GM10266 (cell line): ENCODE measurements at regions not wholly inside any gene's neighbourhood (a gene's known extent, or its start where the extent isn't known, plus 50 kb on each side); places are given as distances from the start of the nearest gene placed in this dataset.
"Not testable (repeated sequence)": the region's sequence is repeated elsewhere in the genome, so short reads cannot be mapped to it uniquely, and the experiment has no call there.

Experiments
- DNase-seq: peaks from one replicate; pipeline ENCODE4 v3.0.0; 2012; ENCODE audit errors: extremely low spot score
- CTCF ChIP-seq: IDR thresholded peaks from 2 replicates; pipeline ENCODE4 v1.5.1; 2012; ENCODE audit warnings: mild to moderate bottlenecking, low read depth; ENCODE audit not compliant: control insufficient read depth, insufficient read depth; ENCODE audit errors: missing control alignments

GRCh38 chr16:54985156-54985555, 54.5 kb downstream of the IRX5 start:
- no peak for DNase-seq
- TF ChIP-seq CTCF, result no peak

DNA sequence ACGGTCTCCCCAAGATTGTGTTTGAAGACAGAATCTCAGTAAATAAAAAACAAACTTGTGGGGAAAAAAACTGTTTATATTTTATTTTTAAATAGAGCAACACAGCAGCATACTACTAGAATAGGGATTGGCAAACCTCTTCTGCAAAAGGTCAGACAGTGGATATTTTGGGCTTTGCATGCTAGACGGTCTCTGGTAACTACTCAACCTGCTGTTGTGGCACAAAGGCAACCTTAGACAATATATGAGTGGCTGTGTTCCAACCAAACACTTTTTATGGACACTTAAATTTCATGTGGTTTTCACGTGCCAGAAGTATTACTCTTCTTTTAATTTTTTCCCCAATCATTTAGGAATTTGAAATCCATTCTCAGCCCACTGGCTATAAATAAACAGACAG, 55.0 kb downstream of the IRX5 start:
- DNase-seq, result no peak
- no peak for TF ChIP-seq CTCF

GRCh38 chr16:54986409-54986808, 55.7 kb downstream of the IRX5 start:
- no peak for TF ChIP-seq CTCF
- DNase-seq, result no peak

DNA sequence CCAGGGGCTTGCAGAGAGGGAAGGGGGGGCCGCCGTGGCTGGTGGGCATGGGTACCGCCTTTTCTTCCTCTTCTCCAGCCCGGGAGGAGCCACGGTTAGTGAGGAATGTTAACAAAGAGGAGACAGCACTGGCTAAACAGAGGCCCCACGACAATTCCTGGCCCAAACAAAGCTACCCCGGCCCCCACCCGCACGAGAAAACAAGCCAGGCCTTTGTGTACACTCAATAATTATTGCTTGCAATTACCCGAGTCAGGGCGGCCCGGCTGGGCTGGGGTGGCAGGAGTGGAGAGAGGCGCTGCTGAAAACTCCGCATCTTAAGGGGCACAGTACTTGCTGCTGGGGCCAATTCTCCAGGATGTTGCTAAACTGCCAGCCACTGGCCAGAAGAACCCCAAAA, 56.4 kb downstream of the IRX5 start:
- TF ChIP-seq CTCF, result no peak
- DNase-seq, result no peak

DNA sequence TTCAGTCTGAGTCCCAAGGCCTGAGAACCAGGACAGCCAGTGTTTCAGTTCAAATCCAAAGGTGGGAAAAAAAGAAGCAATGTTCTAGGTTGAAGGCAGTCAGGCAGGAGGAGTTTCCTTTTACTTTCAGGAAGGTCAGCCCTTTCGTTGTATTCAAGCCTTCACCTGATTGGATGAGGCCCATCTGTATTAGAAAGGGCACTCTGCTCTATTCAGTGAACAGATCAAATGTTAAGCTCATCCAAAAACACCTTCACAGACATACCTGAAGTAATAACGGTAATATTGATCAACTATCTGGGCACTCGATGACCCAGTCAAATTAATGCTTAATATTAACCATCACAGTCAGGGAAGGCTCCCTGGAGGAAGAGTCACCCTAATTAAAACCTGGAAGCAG, 60.9 kb downstream of the IRX5 start:
- no peak for TF ChIP-seq CTCF
- no peak for DNase-seq

DNA sequence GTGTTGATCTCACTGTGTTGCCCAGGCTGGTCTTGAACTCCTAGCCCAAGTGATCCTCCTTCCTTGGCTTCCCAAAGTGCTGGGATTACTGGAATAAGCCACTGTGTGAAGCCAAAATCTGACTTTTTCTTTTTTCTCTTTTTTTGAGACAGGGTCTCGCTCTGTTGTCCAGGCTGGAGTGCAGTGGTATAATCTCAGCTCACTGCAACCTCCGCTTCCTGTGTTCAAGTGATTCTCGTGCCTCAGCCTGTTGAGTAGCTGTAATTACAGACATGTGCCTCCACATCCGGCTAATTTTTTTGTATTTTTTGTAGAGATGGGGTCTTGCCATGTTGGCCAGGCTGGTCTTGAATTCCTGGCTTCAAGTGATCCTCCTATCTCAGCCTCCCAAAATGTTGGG, 61.3 kb downstream of the IRX5 start:
- not testable (repeated sequence) for DNase-seq

DNA sequence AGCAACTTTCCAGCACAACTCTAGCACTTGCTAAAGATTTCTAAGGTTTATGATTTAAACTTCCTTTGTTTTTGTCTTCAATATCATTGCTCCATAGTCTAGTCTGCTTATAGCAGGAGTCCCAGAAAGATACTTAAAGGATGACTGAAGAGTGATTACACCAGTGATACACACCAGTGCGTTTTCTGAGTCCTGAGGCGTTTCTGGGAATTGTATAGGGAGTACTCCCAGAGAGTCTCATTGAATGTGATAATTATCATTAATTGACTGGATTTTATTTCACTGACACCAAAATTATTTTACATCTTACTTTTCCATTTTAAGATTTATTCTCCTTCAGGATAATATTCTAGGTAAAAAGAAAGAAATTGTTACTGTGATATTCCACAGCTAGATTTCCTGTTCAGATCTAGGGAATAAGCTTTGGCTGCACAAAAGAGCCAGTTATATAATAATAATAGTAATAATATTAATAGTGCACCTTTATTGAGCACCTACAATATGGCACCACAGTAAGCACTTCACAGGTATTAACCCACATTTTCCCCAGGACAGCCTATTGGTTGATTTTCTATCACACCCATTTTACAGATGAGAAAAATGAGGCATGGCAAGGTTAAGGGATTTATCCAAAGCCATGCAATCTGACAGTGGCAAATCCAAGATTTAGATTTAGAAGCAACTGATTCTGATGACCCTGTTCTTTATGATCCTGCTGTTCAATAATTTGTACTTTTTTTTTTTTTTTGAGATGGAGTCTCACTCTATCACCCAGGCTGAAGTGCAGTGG, 62.6 kb downstream of the IRX5 start:
- no peak for TF ChIP-seq CTCF
- no peak for DNase-seq

DNA sequence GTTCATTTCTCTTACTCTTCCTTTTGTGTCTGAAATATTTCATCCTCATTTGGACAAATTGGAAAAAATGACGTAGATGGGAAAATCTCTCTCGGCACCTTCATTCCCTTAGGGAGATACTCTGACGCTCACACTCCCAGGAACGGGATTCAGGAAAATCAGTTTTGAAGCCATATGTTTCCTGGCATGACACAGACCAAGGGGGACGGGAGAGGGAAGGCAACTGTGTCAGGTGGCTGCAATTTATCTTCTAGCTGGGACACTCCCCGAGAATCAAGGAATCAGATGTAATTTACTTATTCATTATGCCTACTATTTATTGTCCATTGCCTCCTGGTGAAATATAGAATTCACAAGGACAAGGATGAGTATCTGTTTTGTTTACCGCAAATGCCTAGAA, 65.5 kb downstream of the IRX5 start:
- DNase-seq, result no peak
- no peak for TF ChIP-seq CTCF
